ENCODE measurements at regions not wholly inside any gene's neighbourhood (a gene's known extent, or its start where the extent isn't known, plus 50 kb on each side); places are given as distances from the start of the nearest gene placed in this dataset.

DNA sequence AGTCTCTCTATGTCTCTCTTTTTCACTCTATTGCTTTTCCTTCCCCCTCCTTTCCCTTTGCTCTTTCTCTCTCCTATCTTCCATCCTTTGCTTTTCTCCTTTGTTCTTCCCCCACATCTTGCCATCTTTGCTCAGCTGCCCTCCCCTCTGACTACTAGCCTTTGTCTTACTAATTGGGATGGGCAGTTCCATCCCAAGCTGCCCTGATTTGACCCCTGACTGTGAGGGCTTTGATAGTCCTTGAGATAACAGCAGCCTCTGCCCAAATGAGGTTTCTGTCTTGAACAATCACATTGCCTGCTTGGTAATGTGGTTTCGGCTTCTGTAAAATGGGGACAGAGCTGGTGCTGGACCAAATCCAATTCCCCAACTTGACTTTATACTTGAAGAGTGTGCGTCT lies 327.7 kb downstream of the DHX35 start:
- DNase-seq (ENCODE audit: low read depth), result no peak
- no peak overlapping the region for H3K4me3 ChIP-seq (ENCODE audit: control insufficient read depth, low read depth, low read length)
- TF ChIP-seq, protein P1, sequence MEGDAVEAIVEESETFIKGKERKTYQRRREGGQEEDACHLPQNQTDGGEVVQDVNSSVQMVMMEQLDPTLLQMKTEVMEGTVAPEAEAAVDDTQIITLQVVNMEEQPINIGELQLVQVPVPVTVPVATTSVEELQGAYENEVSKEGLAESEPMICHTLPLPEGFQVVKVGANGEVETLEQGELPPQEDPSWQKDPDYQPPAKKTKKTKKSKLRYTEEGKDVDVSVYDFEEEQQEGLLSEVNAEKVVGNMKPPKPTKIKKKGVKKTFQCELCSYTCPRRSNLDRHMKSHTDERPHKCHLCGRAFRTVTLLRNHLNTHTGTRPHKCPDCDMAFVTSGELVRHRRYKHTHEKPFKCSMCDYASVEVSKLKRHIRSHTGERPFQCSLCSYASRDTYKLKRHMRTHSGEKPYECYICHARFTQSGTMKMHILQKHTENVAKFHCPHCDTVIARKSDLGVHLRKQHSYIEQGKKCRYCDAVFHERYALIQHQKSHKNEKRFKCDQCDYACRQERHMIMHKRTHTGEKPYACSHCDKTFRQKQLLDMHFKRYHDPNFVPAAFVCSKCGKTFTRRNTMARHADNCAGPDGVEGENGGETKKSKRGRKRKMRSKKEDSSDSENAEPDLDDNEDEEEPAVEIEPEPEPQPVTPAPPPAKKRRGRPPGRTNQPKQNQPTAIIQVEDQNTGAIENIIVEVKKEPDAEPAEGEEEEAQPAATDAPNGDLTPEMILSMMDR (IDR thresholded peaks at IDR 0.05; ENCODE audit: control insufficient read depth, insufficient read depth, low read depth, low read length, missing control alignments), result no peak

DNA sequence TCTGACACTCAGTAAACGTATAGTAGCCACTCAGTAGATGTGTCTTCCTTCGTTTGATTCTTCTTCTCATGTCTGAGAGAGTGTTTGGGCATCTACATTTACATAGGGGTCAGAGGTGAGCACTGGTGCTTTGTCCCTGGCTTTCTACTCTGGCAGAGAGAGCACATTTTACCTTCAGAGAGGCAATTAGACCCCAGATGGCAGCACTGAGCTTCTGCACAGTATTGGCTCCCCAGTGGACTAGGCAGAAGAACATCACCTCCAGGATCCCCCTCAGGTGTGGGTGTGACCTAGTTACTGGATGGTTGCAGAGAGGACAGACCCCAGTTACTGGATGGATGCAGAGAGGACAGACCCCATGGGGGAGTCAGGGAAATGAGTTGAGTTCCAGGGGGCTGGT lies 327.2 kb downstream of the DHX35 start:
- H3K4me3 ChIP-seq (ENCODE audit: control insufficient read depth, low read depth, low read length), result no peak overlapping the region
- DNase-seq (ENCODE audit: low read depth), result no peak
- TF ChIP-seq, protein P1 (IDR thresholded peaks at IDR 0.05; ENCODE audit: control insufficient read depth, insufficient read depth, low read depth, low read length, missing control alignments), result no peak

DNA sequence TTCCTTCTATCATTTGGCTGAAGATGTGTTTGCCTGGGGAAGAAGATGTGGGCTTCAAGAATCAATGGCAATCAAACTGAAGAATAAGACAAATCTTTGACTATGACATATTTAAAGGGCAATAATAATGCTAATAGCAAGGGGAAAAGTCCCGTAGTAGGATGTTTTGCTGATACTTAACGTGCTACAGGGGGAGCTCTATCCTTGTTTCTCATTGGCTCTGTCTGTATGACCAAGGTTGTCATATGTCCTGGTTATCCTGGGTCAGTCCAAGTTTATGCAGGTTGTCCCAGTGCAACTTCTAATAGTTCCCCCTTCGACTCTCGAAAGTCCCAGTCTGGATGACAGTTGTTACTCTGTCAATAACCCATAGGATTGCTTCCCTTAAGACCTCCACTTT lies 321.3 kb downstream of the DHX35 start:
- no peak overlapping the region for H3K4me3 ChIP-seq (ENCODE audit: control insufficient read depth, low read depth, low read length)
- DNase-seq (ENCODE audit: low read depth), result no peak
- TF ChIP-seq, protein P1 (IDR thresholded peaks at IDR 0.05; ENCODE audit: control insufficient read depth, insufficient read depth, low read depth, low read length, missing control alignments), result no peak

DNA sequence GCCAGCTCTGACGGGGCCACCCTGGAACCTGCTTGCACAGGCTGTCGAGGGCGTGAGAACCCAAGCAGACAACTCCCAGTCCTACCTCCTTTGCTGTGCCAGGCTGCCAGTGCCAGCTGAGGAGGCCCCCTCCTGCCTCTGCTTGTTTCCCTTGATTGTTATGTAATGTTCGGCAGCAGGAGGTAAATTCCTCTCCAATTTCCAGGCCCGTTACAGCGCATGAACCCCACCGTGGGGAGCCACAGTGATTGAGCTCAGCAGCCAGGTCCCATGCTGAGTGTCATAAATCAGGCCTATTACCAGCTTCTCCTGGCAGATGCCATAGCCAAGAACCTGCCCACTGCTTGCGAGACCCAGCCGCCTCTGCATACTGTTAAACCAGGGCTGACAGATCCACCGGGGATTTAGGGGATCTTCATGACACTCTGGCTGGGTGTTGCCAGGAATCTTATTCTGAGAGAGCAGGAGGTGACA lies 320.5 kb downstream of the DHX35 start:
- no peak for DNase-seq (ENCODE audit: low read depth)

DNA sequence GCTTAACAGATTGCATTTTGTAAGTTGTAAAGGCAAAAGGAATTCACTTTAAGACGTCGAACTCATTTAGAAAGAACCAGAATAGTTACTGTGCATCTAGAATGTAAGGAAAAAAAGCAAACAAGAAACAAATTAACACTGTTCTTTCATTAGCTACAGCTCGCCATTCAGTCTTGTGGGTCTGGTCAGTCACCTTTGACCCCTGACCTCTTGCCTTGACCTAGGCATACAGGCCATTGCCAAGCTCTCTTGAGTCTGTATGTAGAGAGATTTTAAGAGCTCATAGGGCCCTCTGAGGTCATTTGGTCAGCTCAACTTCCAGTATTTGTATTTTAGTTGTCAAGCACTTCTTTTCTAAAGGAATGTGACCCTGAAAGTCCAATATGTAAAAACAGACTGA lies 318.7 kb downstream of the DHX35 start:
- no peak overlapping the region for H3K4me3 ChIP-seq (ENCODE audit: control insufficient read depth, low read depth, low read length)
- DNase-seq (ENCODE audit: low read depth), result no peak
- TF ChIP-seq, protein P1 (IDR thresholded peaks at IDR 0.05; ENCODE audit: control insufficient read depth, insufficient read depth, low read depth, low read length, missing control alignments), result no peak

More for the DNA sequence above, 320.5 kb downstream of the DHX35 start:
- H3K4me3 ChIP-seq (ENCODE audit: control insufficient read depth, low read depth, low read length), result no peak overlapping the region
- TF ChIP-seq, protein P1 (IDR thresholded peaks at IDR 0.05; ENCODE audit: control insufficient read depth, insufficient read depth, low read depth, low read length, missing control alignments), result no peak

- TF ChIP-seq, protein P1 (IDR thresholded peaks at IDR 0.05; ENCODE audit: control insufficient read depth, insufficient read depth, low read depth, low read length, missing control alignments), result no peak
- H3K4me3 ChIP-seq (ENCODE audit: control insufficient read depth, low read depth, low read length), result no peak overlapping the region
- no peak for DNase-seq (ENCODE audit: low read depth)
Observed at GRCh38 chr20:39278230-39278788, 316.2 kb downstream of the DHX35 start.
